Peyer's patch (tissue), 4 donors: ENCODE measurements at regions not wholly inside any gene's neighbourhood (a gene's known extent, or its start where the extent isn't known, plus 50 kb on each side); places are given as distances from the start of the nearest gene placed in this dataset.

ENCODE experiments used
- POLR2A ChIP-seq, 2 donors: fragments of 450-650 bp; IDR thresholded peaks; one replicate each; pipeline ENCODE4 v1.5.1; 2017; ENCODE audit warnings: antibody characterized with exemption in 2 of 2, mild to moderate bottlenecking in 2 of 2, moderate library complexity in 2 of 2
- TF ChIP-seq, protein P1 (sequence below), 6 experiments: fragments of 450-650 bp in 4 of 6; fragments of 200-600 bp in 2 of 6; sonication (generic) in 1 of 6; IDR thresholded peaks; one replicate each; pipeline ENCODE4 v1.5.1; 2017 to 2019; ENCODE audit warnings: antibody characterized with exemption in 6 of 6, mild to moderate bottlenecking in 3 of 6, moderate library complexity in 1 of 6

DNA sequence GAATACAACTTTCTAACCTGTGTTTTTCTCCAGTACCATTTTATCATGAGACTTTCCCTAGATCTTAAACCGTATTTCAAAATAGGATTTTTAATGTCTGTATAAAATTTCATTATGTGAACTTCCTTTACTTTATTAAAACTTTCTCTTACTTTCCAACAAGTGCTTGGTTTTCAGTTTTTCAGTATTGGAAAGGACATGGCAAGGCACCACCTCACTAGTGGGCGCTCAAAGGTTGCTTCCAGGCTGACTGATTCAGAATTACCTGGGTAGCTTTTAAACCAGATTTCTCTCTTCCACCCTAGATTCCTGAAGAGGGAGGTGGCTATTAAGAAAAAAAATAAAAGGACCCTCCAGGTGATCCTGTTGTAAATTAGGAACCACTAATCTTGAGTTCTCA, 236.6 kb downstream of the SOX2 start:
- TF ChIP-seq, protein P1, sequence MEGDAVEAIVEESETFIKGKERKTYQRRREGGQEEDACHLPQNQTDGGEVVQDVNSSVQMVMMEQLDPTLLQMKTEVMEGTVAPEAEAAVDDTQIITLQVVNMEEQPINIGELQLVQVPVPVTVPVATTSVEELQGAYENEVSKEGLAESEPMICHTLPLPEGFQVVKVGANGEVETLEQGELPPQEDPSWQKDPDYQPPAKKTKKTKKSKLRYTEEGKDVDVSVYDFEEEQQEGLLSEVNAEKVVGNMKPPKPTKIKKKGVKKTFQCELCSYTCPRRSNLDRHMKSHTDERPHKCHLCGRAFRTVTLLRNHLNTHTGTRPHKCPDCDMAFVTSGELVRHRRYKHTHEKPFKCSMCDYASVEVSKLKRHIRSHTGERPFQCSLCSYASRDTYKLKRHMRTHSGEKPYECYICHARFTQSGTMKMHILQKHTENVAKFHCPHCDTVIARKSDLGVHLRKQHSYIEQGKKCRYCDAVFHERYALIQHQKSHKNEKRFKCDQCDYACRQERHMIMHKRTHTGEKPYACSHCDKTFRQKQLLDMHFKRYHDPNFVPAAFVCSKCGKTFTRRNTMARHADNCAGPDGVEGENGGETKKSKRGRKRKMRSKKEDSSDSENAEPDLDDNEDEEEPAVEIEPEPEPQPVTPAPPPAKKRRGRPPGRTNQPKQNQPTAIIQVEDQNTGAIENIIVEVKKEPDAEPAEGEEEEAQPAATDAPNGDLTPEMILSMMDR (IDR thresholded peaks at IDR 0.05), result no peak
- TF ChIP-seq POLR2A (IDR thresholded peaks at IDR 0.05), result no peak
